ENCODE measurements at regions not wholly inside any gene's neighbourhood (a gene's known extent, or its start where the extent isn't known, plus 50 kb on each side); places are given as distances from the start of the nearest gene placed in this dataset.

- Histone ChIP-seq H3K9me2 (ENCODE audit: low read depth, low read length) (no peaks in the 10 kb centered on the region), H3K4me1 (ENCODE audit: insufficient read depth, low read length, severe bottlenecking) (no peaks in the 10 kb centered on the region), H3K36me3 (ENCODE audit: insufficient read depth, low read length) (no peaks in the 10 kb centered on the region), H3K9ac (ENCODE audit: low read length) (no peak overlapping the region), H2AFZ (ENCODE audit: low read length) (no peak overlapping the region), H3K4me2 (ENCODE audit: low read length) (no peak overlapping the region), H3K9me3 (ENCODE audit: low read length) (no peaks in the 10 kb centered on the region), H3K27me3 (ENCODE audit: insufficient read depth, low read length) (no peaks in the 10 kb centered on the region), H4K20me1 (ENCODE audit: insufficient read depth, low read length) (no peaks in the 10 kb centered on the region), H3K27ac (ENCODE audit: low read depth, low read length, poor library complexity, severe bottlenecking) (no peak overlapping the region), H3K4me3 (ENCODE audit: low read depth, low read length, poor library complexity, severe bottlenecking) (no peak overlapping the region), H3F3A (ENCODE audit: insufficient read depth, low read length) (no peaks in the 10 kb centered on the region), H3K79me2 (ENCODE audit: insufficient read depth, low read length) (no peaks in the 10 kb centered on the region)
- TF ChIP-seq CTCF (IDR thresholded peaks at IDR 0.05; ENCODE audit: low read length) (no peak), EZH2 (IDR thresholded peaks at IDR 0.05; ENCODE audit: borderline replicate concordance, low read length) (no peak)
These were observed 120.5 kb downstream of the KBTBD8 start for GRCh38 chr3:67118635-67119034.

GRCh38 chr3:67123914-67124313, 125.8 kb downstream of the KBTBD8 start:
- Histone ChIP-seq H3K4me3 (ENCODE audit: low read depth, low read length, poor library complexity, severe bottlenecking) (no peak overlapping the region), H3F3A (ENCODE audit: insufficient read depth, low read length) (no peaks in the 10 kb centered on the region), H3K36me3 (ENCODE audit: insufficient read depth, low read length) (no peaks in the 10 kb centered on the region), H3K9ac (ENCODE audit: low read length) (no peak overlapping the region), H4K20me1 (ENCODE audit: insufficient read depth, low read length) (no peaks in the 10 kb centered on the region), H3K27ac (ENCODE audit: low read depth, low read length, poor library complexity, severe bottlenecking) (no peak overlapping the region), H3K4me1 (ENCODE audit: insufficient read depth, low read length, severe bottlenecking) (no peaks in the 10 kb centered on the region), H3K79me2 (ENCODE audit: insufficient read depth, low read length) (no peaks in the 10 kb centered on the region), H3K4me2 (ENCODE audit: low read length) (no peak overlapping the region), H3K27me3 (ENCODE audit: insufficient read depth, low read length) (no peaks in the 10 kb centered on the region), H2AFZ (ENCODE audit: low read length) (no peak overlapping the region), H3K9me3 (ENCODE audit: low read length) (peaks cover 2% of the 10 kb centered on the region; the same call in 1 of the 2 replicates), H3K9me2 (ENCODE audit: low read depth, low read length) (no peaks in the 10 kb centered on the region)
- TF ChIP-seq CTCF (IDR thresholded peaks at IDR 0.05; ENCODE audit: low read length) (no peak), EZH2 (IDR thresholded peaks at IDR 0.05; ENCODE audit: borderline replicate concordance, low read length) (no peak)

GRCh38 chr3:67127254-67127653, 129.1 kb downstream of the KBTBD8 start:
- Histone ChIP-seq H3K27me3 (ENCODE audit: insufficient read depth, low read length) (no peaks in the 10 kb centered on the region), H3K36me3 (ENCODE audit: insufficient read depth, low read length) (no peaks in the 10 kb centered on the region), H3K9me2 (ENCODE audit: low read depth, low read length) (no peaks in the 10 kb centered on the region), H2AFZ (ENCODE audit: low read length) (no peak overlapping the region), H3K9me3 (ENCODE audit: low read length) (peaks cover 2% of the 10 kb centered on the region; the same call in 1 of the 2 replicates), H4K20me1 (ENCODE audit: insufficient read depth, low read length) (no peaks in the 10 kb centered on the region), H3K27ac (ENCODE audit: low read depth, low read length, poor library complexity, severe bottlenecking) (no peak overlapping the region), H3K4me2 (ENCODE audit: low read length) (no peak overlapping the region), H3K79me2 (ENCODE audit: insufficient read depth, low read length) (no peaks in the 10 kb centered on the region), H3F3A (ENCODE audit: insufficient read depth, low read length) (no peaks in the 10 kb centered on the region), H3K4me3 (ENCODE audit: low read depth, low read length, poor library complexity, severe bottlenecking) (no peak overlapping the region), H3K9ac (ENCODE audit: low read length) (no peak overlapping the region), H3K4me1 (ENCODE audit: insufficient read depth, low read length, severe bottlenecking) (no peaks in the 10 kb centered on the region)
- TF ChIP-seq EZH2 (IDR thresholded peaks at IDR 0.05; ENCODE audit: borderline replicate concordance, low read length): no peak
- TF ChIP-seq CTCF (IDR thresholded peaks at IDR 0.05; ENCODE audit: low read length): no peak
